K562 (cell line): ENCODE measurements at regions not wholly inside any gene's neighbourhood (a gene's known extent, or its start where the extent isn't known, plus 50 kb on each side); places are given as distances from the start of the nearest gene placed in this dataset.

Experiments used
- ATF4 ChIP-seq: fragments of 450-650 bp; formaldehyde crosslinking; IDR thresholded peaks from 2 replicates; pipeline ENCODE4 v1.4.0; 2022; ENCODE audit warnings: mild to moderate bottlenecking, moderate library complexity
- CBX5 ChIP-seq: IDR thresholded peaks from 2 replicates; pipeline ENCODE4 v1.6.1; 2014; ENCODE audit warnings: low read depth, borderline replicate concordance
- FOXP4 ChIP-seq: sonication (generic); formaldehyde crosslinking; IDR thresholded peaks from 2 replicates; pipeline ENCODE4 v1.8.0; 2022; ENCODE audit warnings: mild to moderate bottlenecking, missing genetic modification reagents, borderline replicate concordance
- GTF2F1 ChIP-seq: IDR thresholded peaks from 2 replicates; pipeline ENCODE4 v1.6.1; 2011; ENCODE audit warnings: low read depth, low read length, improper control_type of control experiment
- HDAC3 ChIP-seq: fragments of 450-650 bp; IDR thresholded peaks from 2 replicates; pipeline ENCODE4 v1.6.1; 2018; ENCODE audit warnings: borderline replicate concordance, mild to moderate bottlenecking, moderate library complexity; ENCODE audit not compliant: partially characterized antibody
- HSF4 ChIP-seq: fragments of 250-450 bp; sonication (Bioruptor Pico); IDR thresholded peaks from 2 replicates; pipeline ENCODE4 v2.1.2; 2022; ENCODE audit warnings: mild to moderate bottlenecking, moderate library complexity, borderline replicate concordance
- ILK ChIP-seq: fragments of 450-650 bp; IDR thresholded peaks from 2 replicates; pipeline ENCODE4 v1.6.1; 2016; ENCODE audit warnings: missing genetic modification characterization, low read depth, mild to moderate bottlenecking, missing compliant biosample characterization, moderate library complexity, borderline replicate concordance
- KAT7 ChIP-seq: sonication (generic); formaldehyde crosslinking; IDR thresholded peaks from 2 replicates; pipeline ENCODE4 v1.8.0; 2022; ENCODE audit warnings: missing genetic modification reagents, mild to moderate bottlenecking, borderline replicate concordance
- MAFF ChIP-seq: IDR thresholded peaks from 2 replicates; pipeline ENCODE4 v1.6.1; 2012; ENCODE audit warnings: low read length, improper control_type of control experiment
- MAFG ChIP-seq: fragments of 450-650 bp; conservative IDR thresholded peaks from 2 replicates; pipeline ENCODE4 v1.6.1; 2016; ENCODE audit warnings: missing genetic modification characterization, missing compliant biosample characterization
- MGA ChIP-seq: fragments of 450-650 bp; IDR thresholded peaks from 2 replicates; pipeline ENCODE4 v1.6.1; 2016; ENCODE audit warnings: mild to moderate bottlenecking, moderate library complexity
- OTX1 ChIP-seq: fragments of 450-650 bp; formaldehyde crosslinking; IDR thresholded peaks from 2 replicates; pipeline ENCODE4 v1.4.0; 2022; ENCODE audit warnings: mild to moderate bottlenecking
- TCF7 ChIP-seq: sonication (generic); IDR thresholded peaks from 2 replicates; pipeline ENCODE4 v1.6.1; 2016; ENCODE audit warnings: antibody characterized with exemption, borderline replicate concordance
- ZNF316 ChIP-seq: fragments of 450-650 bp; IDR thresholded peaks from 2 replicates; pipeline ENCODE4 v1.6.1; 2016
- ZNF583 ChIP-seq: fragments of 250-450 bp; sonication (Bioruptor Pico); IDR thresholded peaks from 2 replicates; pipeline ENCODE4 v1.4.0; 2020

GRCh38 chr3:43999728-44000319 lies 241.9 kb upstream of the TOPAZ1 start (continued):
- TF ChIP-seq MGA (no peak), ZNF316 (peak; percentile 83), HSF4 (CRISPR knock-in tag) (no peak), ILK (tag) (no peak), TCF7 (no peak), MAFF (peak; percentile 49; the same call in 1 of the 2 replicates), GTF2F1 (no peak), CBX5 (no peak), KAT7 (CRISPR knock-in tag) (no peak), FOXP4 (CRISPR knock-in tag) (no peak), ZNF583 (no peak), HDAC3 (no peak), MAFG (tag) (peak; percentile 77), OTX1 (CRISPR knock-in tag) (no peak), ATF4 (CRISPR knock-in tag) (no peak)
